Calu3 (cell line): ENCODE measurements at regions not wholly inside any gene's neighbourhood (a gene's known extent, or its start where the extent isn't known, plus 50 kb on each side); places are given as distances from the start of the nearest gene placed in this dataset.

Source experiments
- BruUV-seq: library from RNA; stranded (reverse); fragments of 400-500 nt; replicated peaks from 2 replicates; lab custom pipeline; 2021; lab: Mats Ljungman, UMichigan
- CTCF ChIA-PET: fragments of 300-600 bp; sonication (Branson Sonifier 250); formaldehyde crosslinking; loops from one replicate; lab custom pipeline; 2022; ENCODE audit warnings: antibody characterized with exemption; lab: Charles Lee
- DNase-seq: peaks from one replicate; pipeline ENCODE4 v3.0.0; 2022
- H3K27ac Mint-ChIP-seq: one replicate; pipeline ENCODE4 v1.8.0; 2022; ENCODE audit warnings: mixed read lengths; ENCODE audit not compliant: unreplicated experiment
- H3K27me3 Mint-ChIP-seq: one replicate; pipeline ENCODE4 v1.8.0; 2022; ENCODE audit warnings: mixed read lengths; ENCODE audit not compliant: unreplicated experiment
- H3K36me3 Mint-ChIP-seq: one replicate; pipeline ENCODE4 v1.8.0; 2022; ENCODE audit warnings: mild to moderate bottlenecking, moderate library complexity, mixed read lengths; ENCODE audit not compliant: insufficient read depth, unreplicated experiment
- H3K4me1 Mint-ChIP-seq: one replicate; pipeline ENCODE4 v1.8.0; 2022; ENCODE audit warnings: mild to moderate bottlenecking, low read depth, mixed read lengths; ENCODE audit not compliant: unreplicated experiment
- H3K4me3 Mint-ChIP-seq: one replicate; pipeline ENCODE4 v1.8.0; 2022; ENCODE audit warnings: mild to moderate bottlenecking, low read depth, moderate library complexity, mixed read lengths; ENCODE audit not compliant: unreplicated experiment
- H3K9me3 Mint-ChIP-seq: one replicate; pipeline ENCODE4 v1.8.0; 2022; ENCODE audit warnings: low read depth, mixed read lengths; ENCODE audit not compliant: unreplicated experiment
- intact Hi-C: fragments of 100-400 bp; cut with micrococcal nuclease; formaldehyde crosslinking; loops from one replicate; pipeline ENCODE4 v1.10.0; 2022; ENCODE audit not compliant: unreplicated experiment
- TF ChIP-seq, protein P1 (sequence below): fragments of 200-600 bp; IDR thresholded peaks from one replicate; pipeline ENCODE4 v1.8.0; 2022; ENCODE audit warnings: antibody characterized with exemption; ENCODE audit not compliant: unreplicated experiment

DNA sequence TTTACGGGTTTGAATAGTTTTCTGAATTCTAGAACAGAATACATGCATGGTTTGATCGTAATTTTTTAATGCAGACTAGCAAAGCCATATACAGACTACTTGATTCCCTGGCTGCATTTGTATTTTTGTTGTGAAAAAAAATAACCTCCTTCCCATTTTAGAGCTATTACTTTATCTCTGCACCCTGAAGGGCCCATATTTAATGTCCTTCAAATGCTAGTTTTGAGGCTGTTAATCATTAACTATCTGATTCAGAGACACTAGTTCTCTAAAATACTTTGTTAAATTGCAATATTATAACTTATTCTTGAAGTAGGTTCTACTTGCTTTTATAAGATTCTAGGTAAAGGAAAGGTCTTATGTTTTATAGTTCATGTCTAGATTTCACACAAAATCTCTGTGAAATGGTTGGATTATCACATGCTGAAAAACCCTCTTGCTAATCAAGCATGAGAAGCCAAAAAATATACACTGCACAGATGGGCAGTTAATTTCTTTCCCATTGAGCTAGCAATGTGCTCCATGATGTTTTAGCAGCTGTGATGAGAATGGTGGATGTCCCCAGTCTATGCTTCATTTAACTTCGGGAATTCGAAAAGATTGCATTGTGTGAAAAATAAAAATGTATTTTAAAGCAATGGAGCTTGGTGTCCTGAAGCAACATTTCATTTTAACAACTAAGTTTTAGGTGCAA is 634.0 kb upstream of the BCHE start:
- TF ChIP-seq, protein P1, sequence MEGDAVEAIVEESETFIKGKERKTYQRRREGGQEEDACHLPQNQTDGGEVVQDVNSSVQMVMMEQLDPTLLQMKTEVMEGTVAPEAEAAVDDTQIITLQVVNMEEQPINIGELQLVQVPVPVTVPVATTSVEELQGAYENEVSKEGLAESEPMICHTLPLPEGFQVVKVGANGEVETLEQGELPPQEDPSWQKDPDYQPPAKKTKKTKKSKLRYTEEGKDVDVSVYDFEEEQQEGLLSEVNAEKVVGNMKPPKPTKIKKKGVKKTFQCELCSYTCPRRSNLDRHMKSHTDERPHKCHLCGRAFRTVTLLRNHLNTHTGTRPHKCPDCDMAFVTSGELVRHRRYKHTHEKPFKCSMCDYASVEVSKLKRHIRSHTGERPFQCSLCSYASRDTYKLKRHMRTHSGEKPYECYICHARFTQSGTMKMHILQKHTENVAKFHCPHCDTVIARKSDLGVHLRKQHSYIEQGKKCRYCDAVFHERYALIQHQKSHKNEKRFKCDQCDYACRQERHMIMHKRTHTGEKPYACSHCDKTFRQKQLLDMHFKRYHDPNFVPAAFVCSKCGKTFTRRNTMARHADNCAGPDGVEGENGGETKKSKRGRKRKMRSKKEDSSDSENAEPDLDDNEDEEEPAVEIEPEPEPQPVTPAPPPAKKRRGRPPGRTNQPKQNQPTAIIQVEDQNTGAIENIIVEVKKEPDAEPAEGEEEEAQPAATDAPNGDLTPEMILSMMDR = no peak
- CTCF ChIA-PET = interaction anchor here (1.1 kb wide), 1 partner anchor 12 kb away, joined by 3 read pairs; no protein-coding TSS in a partner anchor
- Mint-ChIP-seq H3K9me3 (no peaks in the 10 kb centered on the region), H3K4me3 (no peak overlapping the region), H3K36me3 (no peaks in the 10 kb centered on the region), H3K27me3 (no peaks in the 10 kb centered on the region), H3K27ac (no peak overlapping the region), H3K4me1 (no peaks in the 10 kb centered on the region)
- intact Hi-C loops = no loop called here
- no TSS peak for BruUV-seq
- no peak for DNase-seq

DNA sequence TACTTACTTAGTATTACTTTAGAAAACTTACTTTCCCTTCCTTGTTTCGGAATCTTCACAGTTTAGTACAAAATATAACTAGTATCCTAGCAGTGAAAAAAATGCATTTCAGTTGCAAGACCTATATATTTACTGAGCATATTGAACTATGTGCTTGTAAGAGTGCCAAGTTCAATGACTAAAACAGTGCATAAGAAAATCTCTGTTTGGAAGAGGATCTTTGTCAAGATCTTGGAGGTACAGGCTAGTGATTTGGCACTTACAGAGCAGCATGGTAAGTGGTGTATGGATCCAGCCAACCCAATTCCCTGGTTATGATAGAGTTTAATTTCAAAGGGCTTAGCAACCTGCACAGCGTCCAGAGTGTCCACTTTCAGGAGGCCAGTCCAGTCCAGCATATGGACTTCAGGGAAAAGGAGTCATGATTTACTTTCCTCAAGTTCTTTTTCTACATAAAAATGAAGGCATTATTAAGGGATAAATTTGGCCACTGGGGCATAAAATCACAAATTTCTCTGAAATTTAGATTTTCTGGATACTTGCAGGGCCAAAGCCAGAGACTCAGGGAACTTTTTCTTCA is 625.8 kb upstream of the BCHE start:
- intact Hi-C loops = no loop called here
- H3K9me3 Mint-ChIP-seq = peaks cover 3% of the 10 kb centered on the region
- no TSS peak for BruUV-seq
- no peak overlapping the region for H3K27ac Mint-ChIP-seq
- DNase-seq = no peak
- H3K27me3 Mint-ChIP-seq = no peaks in the 10 kb centered on the region
- no peak overlapping the region for H3K4me3 Mint-ChIP-seq
- CTCF ChIA-PET = no interaction called here
- TF ChIP-seq, protein P1 = no peak
- H3K36me3 Mint-ChIP-seq = no peaks in the 10 kb centered on the region
- H3K4me1 Mint-ChIP-seq = no peaks in the 10 kb centered on the region

DNA sequence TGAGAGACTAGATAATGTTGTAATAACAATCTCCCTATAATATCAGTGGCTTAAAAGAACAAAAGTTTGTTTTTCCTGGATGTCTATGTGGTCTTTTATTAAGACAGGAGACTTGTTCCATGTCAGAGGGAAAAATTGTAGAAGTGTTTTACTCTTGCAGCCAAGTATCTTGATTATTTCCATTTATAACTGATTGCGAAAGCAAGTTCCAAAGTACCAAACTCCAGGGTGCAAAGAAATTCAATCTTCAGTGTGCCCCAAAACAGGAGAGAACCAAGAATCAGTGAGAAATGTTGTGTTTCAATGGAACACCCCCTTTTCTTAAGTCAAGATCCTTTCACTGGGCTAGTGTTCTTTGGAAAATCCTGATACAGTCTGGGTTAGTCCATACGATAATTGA is 624.4 kb upstream of the BCHE start:
- no peak for DNase-seq
- TF ChIP-seq, protein P1 = no peak
- peaks cover 4% of the 10 kb centered on the region for H3K9me3 Mint-ChIP-seq
- no peaks in the 10 kb centered on the region for H3K36me3 Mint-ChIP-seq
- no TSS peak for BruUV-seq
- no peak overlapping the region for H3K27ac Mint-ChIP-seq
- no peak overlapping the region for H3K4me3 Mint-ChIP-seq
- H3K4me1 Mint-ChIP-seq = no peaks in the 10 kb centered on the region
- CTCF ChIA-PET = no interaction called here
- no peaks in the 10 kb centered on the region for H3K27me3 Mint-ChIP-seq
- intact Hi-C loops = no loop called here

DNA sequence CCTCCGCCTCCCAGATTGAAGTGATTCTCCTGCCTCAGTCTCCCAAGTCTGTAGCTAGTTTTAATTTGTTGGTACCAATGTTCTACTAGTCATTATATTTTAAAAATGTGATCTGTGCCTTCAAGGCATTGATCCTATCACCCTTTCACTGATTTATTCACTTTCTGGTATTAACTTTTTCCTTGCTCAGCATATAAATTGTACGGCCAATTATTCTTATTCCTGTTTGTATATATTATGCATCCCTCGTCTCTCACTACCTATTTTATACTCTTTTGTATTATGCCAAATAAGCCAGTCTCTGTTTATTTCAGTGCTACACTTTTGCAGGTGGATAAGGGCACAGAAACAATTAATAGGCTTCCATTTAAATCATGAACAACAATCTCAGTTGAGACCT is 620.2 kb upstream of the BCHE start:
- Mint-ChIP-seq H3K36me3 (no peaks in the 10 kb centered on the region), H3K27me3 (no peaks in the 10 kb centered on the region), H3K4me3 (no peak overlapping the region), H3K9me3 (peaks cover 6% of the 10 kb centered on the region), H3K27ac (no peak overlapping the region), H3K4me1 (no peaks in the 10 kb centered on the region)
- CTCF ChIA-PET = no interaction called here
- TF ChIP-seq, protein P1 = no peak
- DNase-seq = no peak
- no TSS peak for BruUV-seq
- intact Hi-C loops = no loop called here
